HEK293T (cell line): ENCODE measurements at regions not wholly inside any gene's neighbourhood (a gene's known extent, or its start where the extent isn't known, plus 50 kb on each side); places are given as distances from the start of the nearest gene placed in this dataset.

ENCODE experiments used
- CTCF ChIA-PET: fragments of 350-600 bp; formaldehyde crosslinking; extraction: SDS; loops from one replicate; lab custom pipeline; 2021; ENCODE audit warnings: antibody characterized with exemption, inconsistent platforms; lab: Yijun Ruan, JAX
- POLR2A ChIA-PET: fragments of 350-600 bp; formaldehyde crosslinking; extraction: SDS; loops from one replicate; lab custom pipeline; 2020; ENCODE audit warnings: antibody characterized with exemption, inconsistent platforms; lab: Yijun Ruan, JAX
- DNase-seq: peaks from one replicate; pipeline ENCODE4 v3.0.0; 2012; ENCODE audit warnings: mixed read lengths; ENCODE audit errors: extremely low spot score
- ARNT ChIP-seq: fragments of 450-650 bp; IDR thresholded peaks from 2 replicates; pipeline ENCODE4 v1.6.1; 2017; ENCODE audit warnings: mild to moderate bottlenecking
- BHLHE40 ChIP-seq: fragments of 450-650 bp; IDR thresholded peaks from 2 replicates; pipeline ENCODE4 v1.6.1; 2016; ENCODE audit warnings: mild to moderate bottlenecking, moderate library complexity, borderline replicate concordance
- CTBP1 ChIP-seq: fragments of 450-650 bp; IDR thresholded peaks from 2 replicates; pipeline ENCODE4 v1.6.1; 2016; ENCODE audit warnings: borderline replicate concordance
- ELF4 ChIP-seq: fragments of 450-650 bp; IDR thresholded peaks from 2 replicates; pipeline ENCODE4 v1.6.1; 2017; ENCODE audit warnings: antibody characterized with exemption
- FOXA1 ChIP-seq: fragments of 450-650 bp; IDR thresholded peaks from 2 replicates; pipeline ENCODE4 v1.6.1; 2016; ENCODE audit warnings: mild to moderate bottlenecking
- FOXK2 ChIP-seq: fragments of 450-650 bp; IDR thresholded peaks from 2 replicates; pipeline ENCODE4 v1.6.1; 2016; ENCODE audit warnings: mild to moderate bottlenecking
- FOXM1 ChIP-seq: fragments of 450-650 bp; IDR thresholded peaks from 2 replicates; pipeline ENCODE4 v1.6.1; 2017; ENCODE audit warnings: mild to moderate bottlenecking, borderline replicate concordance
- HDGF ChIP-seq: fragments of 450-650 bp; IDR thresholded peaks from 2 replicates; pipeline ENCODE4 v1.6.1; 2017; ENCODE audit warnings: antibody characterized with exemption, borderline replicate concordance
- L3MBTL2 ChIP-seq: fragments of 450-650 bp; conservative IDR thresholded peaks from 2 replicates; pipeline ENCODE4 v1.6.1; 2016; ENCODE audit warnings: mild to moderate bottlenecking
- LEF1 ChIP-seq: fragments of 450-650 bp; IDR thresholded peaks from 2 replicates; pipeline ENCODE4 v1.6.1; 2017; ENCODE audit warnings: mild to moderate bottlenecking, borderline replicate concordance
- NFRKB ChIP-seq: fragments of 450-650 bp; IDR thresholded peaks from 2 replicates; pipeline ENCODE4 v1.6.1; 2016; ENCODE audit warnings: mild to moderate bottlenecking, moderate library complexity
- PKNOX1 ChIP-seq: fragments of 450-650 bp; IDR thresholded peaks from 2 replicates; pipeline ENCODE4 v1.6.1; 2016
- SP1 ChIP-seq: fragments of 450-650 bp; IDR thresholded peaks from 2 replicates; pipeline ENCODE4 v1.6.1; 2017
- SUZ12 ChIP-seq: fragments of 450-650 bp; IDR thresholded peaks from 2 replicates; pipeline ENCODE4 v1.6.1; 2016; ENCODE audit warnings: mild to moderate bottlenecking
- TARDBP ChIP-seq: fragments of 450-650 bp; IDR thresholded peaks from 2 replicates; pipeline ENCODE4 v1.6.1; 2016
- ZNF384 ChIP-seq: fragments of 450-650 bp; IDR thresholded peaks from 2 replicates; pipeline ENCODE4 v1.6.1; 2016

- POLR2A ChIA-PET: no interaction called here
- TF ChIP-seq CTBP1 (no peak), SUZ12 (no peak), NFRKB (no peak), HDGF (no peak), LEF1 (no peak), SP1 (no peak), ELF4 (no peak), L3MBTL2 (no peak), TARDBP (no peak), ARNT (no peak), BHLHE40 (no peak), FOXA1 (no peak), FOXK2 (no peak), FOXM1 (no peak), PKNOX1 (no peak), ZNF384 (no peak)
- CTCF ChIA-PET: no interaction called here
- no peak for DNase-seq
These were observed 138.6 kb upstream of the WSCD1 start for GRCh38 chr17:5931616-5932015.

- POLR2A ChIA-PET: no interaction called here
- CTCF ChIA-PET: no interaction called here
- no peak for TF ChIP-seq LEF1
- no peak for TF ChIP-seq ZNF384
- TF ChIP-seq L3MBTL2: no peak
- no peak for TF ChIP-seq FOXA1
- no peak for TF ChIP-seq SUZ12
- TF ChIP-seq FOXM1: no peak
- TF ChIP-seq ELF4: no peak
- TF ChIP-seq SP1: no peak
- TF ChIP-seq HDGF: no peak
- no peak for TF ChIP-seq PKNOX1
- no peak for TF ChIP-seq TARDBP
- TF ChIP-seq ARNT: no peak
- TF ChIP-seq CTBP1: no peak
- DNase-seq: no peak
These were observed 136.7 kb upstream of the WSCD1 start for GRCh38 chr17:5933430-5933829.

- no peak for DNase-seq
- CTCF ChIA-PET: no interaction called here
- POLR2A ChIA-PET: no interaction called here
- no peak for TF ChIP-seq SUZ12
- no peak for TF ChIP-seq SP1
- no peak for TF ChIP-seq ZNF384
- TF ChIP-seq NFRKB: no peak
- no peak for TF ChIP-seq TARDBP
- no peak for TF ChIP-seq L3MBTL2
- TF ChIP-seq PKNOX1: no peak
- TF ChIP-seq HDGF: no peak
- TF ChIP-seq FOXM1: no peak
- no peak for TF ChIP-seq ELF4
- TF ChIP-seq LEF1: no peak
- TF ChIP-seq FOXA1: no peak
These were observed 128.9 kb upstream of the WSCD1 start for GRCh38 chr17:5941258-5941657.

- ChIA-PET POLR2A (no interaction called here), CTCF (interaction anchor here (0.6 kb wide), 1 partner anchor 336 kb away, joined by 3 read pairs; no protein-coding TSS in a partner anchor)
- TF ChIP-seq FOXM1 (no peak), BHLHE40 (no peak), SP1 (no peak), TARDBP (no peak), FOXK2 (no peak), FOXA1 (no peak), NFRKB (no peak), PKNOX1 (no peak), LEF1 (no peak)
- no peak for DNase-seq
These were observed 127.5 kb upstream of the WSCD1 start for GRCh38 chr17:5942687-5943086.

GRCh38 chr17:5943232-5943631 lies 126.9 kb upstream of the WSCD1 start:
- ChIA-PET CTCF (no interaction called here), POLR2A (no interaction called here)
- TF ChIP-seq FOXK2: no peak
- no peak for TF ChIP-seq LEF1
- no peak for TF ChIP-seq FOXA1
- no peak for TF ChIP-seq TARDBP
- TF ChIP-seq L3MBTL2: no peak
- no peak for TF ChIP-seq BHLHE40
- TF ChIP-seq FOXM1: no peak
- TF ChIP-seq ARNT: no peak
- no peak for TF ChIP-seq SP1
- no peak for TF ChIP-seq NFRKB
- TF ChIP-seq ELF4: no peak
- no peak for TF ChIP-seq ZNF384
- TF ChIP-seq SUZ12: no peak
- TF ChIP-seq HDGF: no peak
- TF ChIP-seq PKNOX1: no peak
- no peak for DNase-seq
